GM12891 (cell line): ENCODE measurements at regions not wholly inside any gene's neighbourhood (a gene's known extent, or its start where the extent isn't known, plus 50 kb on each side); places are given as distances from the start of the nearest gene placed in this dataset.

Source experiments
- PAX5 ChIP-seq: IDR thresholded peaks from 2 replicates; pipeline ENCODE4 v1.6.1; 2011; ENCODE audit warnings: low read length, moderate library complexity, mild to moderate bottlenecking; ENCODE audit not compliant: insufficient read depth, severe bottlenecking
- POLR2A ChIP-seq: IDR thresholded peaks from 2 replicates; pipeline ENCODE4 v1.6.1; 2011; ENCODE audit warnings: low read depth, low read length, control low read depth
- POLR2AphosphoS5 ChIP-seq: IDR thresholded peaks from 2 replicates; pipeline ENCODE4 v1.6.1; 2011; ENCODE audit warnings: low read depth, low read length, control low read depth
- POU2F2 ChIP-seq: IDR thresholded peaks from 2 replicates; pipeline ENCODE4 v1.6.1; 2011; ENCODE audit warnings: low read depth, mild to moderate bottlenecking, control low read depth, low read length, moderate library complexity
- SPI1 ChIP-seq: IDR thresholded peaks from 2 replicates; pipeline ENCODE4 v1.6.1; 2011; ENCODE audit warnings: low read depth, low read length, control low read depth
- TAF1 ChIP-seq: IDR thresholded peaks from 2 replicates; pipeline ENCODE4 v1.6.1; 2011; ENCODE audit warnings: low read depth, low read length, control low read depth

DNA sequence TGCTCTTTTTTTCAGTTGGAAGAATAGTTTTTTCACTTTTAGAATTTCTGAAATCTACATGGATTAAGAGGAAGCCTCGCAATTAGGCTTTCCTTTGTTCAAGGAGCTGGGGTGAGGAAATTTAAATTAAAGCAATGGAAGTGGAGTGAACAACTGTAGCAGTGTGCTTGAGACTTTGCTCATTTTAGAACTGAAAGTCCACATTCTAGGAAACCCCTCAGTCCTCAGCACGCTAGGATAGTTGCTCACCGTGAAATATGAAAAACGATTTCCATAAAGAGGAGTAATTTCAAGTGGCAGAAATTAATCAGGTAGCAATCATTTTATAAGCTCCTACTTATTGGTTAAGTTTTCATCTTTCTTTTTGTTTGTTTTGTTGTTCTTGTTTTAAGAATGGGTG, 243.0 kb upstream of the ITGA1 start:
- TF ChIP-seq POLR2AphosphoS5 = no peak
- no peak for TF ChIP-seq TAF1
- TF ChIP-seq POLR2A = no peak
- no peak for TF ChIP-seq PAX5
- TF ChIP-seq SPI1 = no peak
- no peak for TF ChIP-seq POU2F2
